H9 (cell line): ENCODE measurements at regions not wholly inside any gene's neighbourhood (a gene's known extent, or its start where the extent isn't known, plus 50 kb on each side); places are given as distances from the start of the nearest gene placed in this dataset.

Experiments
- DNase-seq: peaks from one replicate; pipeline ENCODE4 v3.0.0-alpha.2; 2017
- H2AFZ ChIP-seq: one replicate; pipeline ENCODE4 v1.6.1; 2013; ENCODE audit warnings: mild to moderate bottlenecking, low read length, control low read depth, moderate library complexity
- H2AK5ac ChIP-seq: 2 replicates; pipeline ENCODE4 v1.6.1; 2013; ENCODE audit warnings: low read length, control low read depth, mixed read lengths; ENCODE audit not compliant: insufficient read length
- H2BK120ac ChIP-seq: one replicate; pipeline ENCODE4 v1.6.1; 2013; ENCODE audit warnings: low read depth, mild to moderate bottlenecking, low read length, control low read depth, inconsistent platforms; ENCODE audit not compliant: poor library complexity, severe bottlenecking
- H2BK12ac ChIP-seq: 2 replicates; pipeline ENCODE4 v1.6.1; 2013; ENCODE audit warnings: low read length, control low read depth, mixed read lengths, low read depth; ENCODE audit not compliant: insufficient read length
- H2BK15ac ChIP-seq: 2 replicates; pipeline ENCODE4 v1.6.1; 2013; ENCODE audit warnings: low read depth, low read length, control low read depth
- H2BK20ac ChIP-seq: one replicate; pipeline ENCODE4 v1.6.1; 2013; ENCODE audit warnings: low read depth, mild to moderate bottlenecking, low read length, control low read depth, inconsistent platforms; ENCODE audit not compliant: poor library complexity, severe bottlenecking
- H2BK5ac ChIP-seq: 2 replicates; pipeline ENCODE4 v1.6.1; 2013; ENCODE audit warnings: low read length, control low read depth, mixed read lengths; ENCODE audit not compliant: insufficient read length
- H3K14ac ChIP-seq: 2 replicates; pipeline ENCODE4 v1.6.1; 2013; ENCODE audit warnings: low read length, control low read depth; ENCODE audit not compliant: insufficient read depth
- H3K18ac ChIP-seq: 2 replicates; pipeline ENCODE4 v1.6.1; 2013; ENCODE audit warnings: low read depth, mild to moderate bottlenecking, mixed read lengths, low read length, control low read depth; ENCODE audit not compliant: insufficient read length
- H3K23ac ChIP-seq: 2 replicates; pipeline ENCODE4 v1.6.1; 2013; ENCODE audit warnings: low read length, control low read depth, mixed read lengths, low read depth; ENCODE audit not compliant: insufficient read length
- H3K23me2 ChIP-seq: 2 replicates; pipeline ENCODE4 v1.6.1; 2013; ENCODE audit warnings: low read depth, mild to moderate bottlenecking, mixed read lengths, low read length, control low read depth; ENCODE audit not compliant: insufficient read length, poor library complexity, severe bottlenecking
- H3K27ac ChIP-seq: 2 replicates; pipeline ENCODE4 v1.5.1; 2013; ENCODE audit warnings: low read length, control low read depth, mixed read lengths, low read depth; ENCODE audit not compliant: insufficient read length
- H3K27me3 ChIP-seq: 2 replicates; pipeline ENCODE4 v1.6.1; 2013; ENCODE audit warnings: low read length, control low read depth, inconsistent platforms; ENCODE audit not compliant: insufficient read depth
- H3K4ac ChIP-seq: 2 replicates; pipeline ENCODE4 v1.6.1; 2013; ENCODE audit warnings: low read depth, mild to moderate bottlenecking, control low read depth, inconsistent platforms, low read length, moderate library complexity
- H3K4me1 ChIP-seq: 2 replicates; pipeline ENCODE4 v1.6.1; 2013; ENCODE audit warnings: low read length, control low read depth, inconsistent platforms; ENCODE audit not compliant: insufficient read depth
- H3K4me2 ChIP-seq: 2 replicates; pipeline ENCODE4 v1.6.1; 2013; ENCODE audit warnings: low read length, control low read depth, mixed read lengths; ENCODE audit not compliant: insufficient read length, insufficient read depth
- H3K56ac ChIP-seq: 2 replicates; pipeline ENCODE4 v1.6.1; 2013; ENCODE audit warnings: low read depth, mild to moderate bottlenecking, mixed read lengths, low read length, control low read depth; ENCODE audit not compliant: insufficient read length
- H3K79me1 ChIP-seq: 2 replicates; pipeline ENCODE4 v1.6.1; 2013; ENCODE audit warnings: low read depth, mild to moderate bottlenecking, moderate library complexity, low read length, control low read depth, inconsistent platforms; ENCODE audit not compliant: insufficient read depth, poor library complexity, severe bottlenecking
- H3K79me2 ChIP-seq: 2 replicates; pipeline ENCODE4 v1.6.1; 2013; ENCODE audit warnings: low read length, control low read depth, inconsistent platforms; ENCODE audit not compliant: insufficient read depth
- H3K9ac ChIP-seq: 2 replicates; pipeline ENCODE4 v1.6.1; 2013; ENCODE audit warnings: low read length, control low read depth, mixed read lengths; ENCODE audit not compliant: insufficient read length; ENCODE audit errors: extremely low read depth
- H3K9me3 ChIP-seq: one replicate; pipeline ENCODE4 v1.6.1; 2013; ENCODE audit warnings: low read depth, low read length, inconsistent platforms; ENCODE audit not compliant: control insufficient read depth
- H3T11ph ChIP-seq: one replicate; pipeline ENCODE4 v1.6.1; 2013; ENCODE audit warnings: mild to moderate bottlenecking, low read length, control low read depth, inconsistent platforms
- H4K20me1 ChIP-seq: one replicate; pipeline ENCODE4 v1.6.1; 2013; ENCODE audit not compliant: control insufficient read depth, insufficient read length, insufficient read depth
- H4K5ac ChIP-seq: 2 replicates; pipeline ENCODE4 v1.6.1; 2013; ENCODE audit warnings: low read depth, mild to moderate bottlenecking, mixed read lengths, low read length, control low read depth; ENCODE audit not compliant: insufficient read length
- H4K8ac ChIP-seq: replicated peaks from 2 replicates; pipeline ENCODE4 v1.6.1; 2013; ENCODE audit warnings: low read length, control low read depth, mixed read lengths, low read depth; ENCODE audit not compliant: insufficient read length
- H4K91ac ChIP-seq: 2 replicates; pipeline ENCODE4 v1.6.1; 2013; ENCODE audit warnings: low read depth, mild to moderate bottlenecking, moderate library complexity, mixed read lengths, low read length, control low read depth; ENCODE audit not compliant: insufficient read length
- H3K27ac Mint-ChIP-seq, 3 experiments: 2 replicates in 2 of 3; 3 replicates in 1 of 3; pipeline ENCODE4 v1.8.0; 2020 to 2021; ENCODE audit warnings: mixed read lengths in 3 of 3, mild to moderate bottlenecking in 1 of 3, moderate library complexity in 1 of 3
- H3K27me3 Mint-ChIP-seq: 2 replicates; pipeline ENCODE4 v1.8.0; 2021; ENCODE audit warnings: low read depth, mild to moderate bottlenecking, moderate library complexity, mixed read lengths
- H3K36me3 Mint-ChIP-seq, 3 experiments: 2 replicates in 2 of 3; 3 replicates in 1 of 3; pipeline ENCODE4 v1.8.0; 2020 to 2021; ENCODE audit warnings: low read depth in 3 of 3, mixed read lengths in 3 of 3; ENCODE audit not compliant: insufficient read depth in 1 of 3
- H3K4me1 Mint-ChIP-seq, 2 experiments: 2 replicates each; pipeline ENCODE4 v1.8.0; 2020; ENCODE audit warnings: mixed read lengths in 2 of 2
- H3K4me3 Mint-ChIP-seq, 2 experiments: 2 replicates in 1 of 2; 3 replicates in 1 of 2; pipeline ENCODE4 v1.8.0; 2020 to 2021; ENCODE audit warnings: mild to moderate bottlenecking in 2 of 2, mixed read lengths in 2 of 2, moderate library complexity in 1 of 2
- H3K9me3 Mint-ChIP-seq, 2 experiments: 2 replicates in 1 of 2; 3 replicates in 1 of 2; pipeline ENCODE4 v1.8.0; 2020; ENCODE audit warnings: mild to moderate bottlenecking in 2 of 2, mixed read lengths in 2 of 2, moderate library complexity in 1 of 2
- WGBS: extraction: QIAGEN DNeasy Blood & Tissue Kit; methylation state at CpG from one replicate; pipeline ENCODE4 v1.1.7; 2013; ENCODE audit warnings: missing lambda C conversion rate, low lambda C conversion rate, mixed read lengths; ENCODE audit not compliant: insufficient read length; ENCODE audit errors: extremely low coverage; 5-methylcytosine and 5-hydroxymethylcytosine counted together
- TF ChIP-seq, protein P1 (sequence below): fragments of 200-600 bp; sonication (generic); conservative IDR thresholded peaks from 3 replicates; pipeline ENCODE4 v1.8.0; 2021; ENCODE audit warnings: antibody characterized with exemption, mild to moderate bottlenecking

DNA sequence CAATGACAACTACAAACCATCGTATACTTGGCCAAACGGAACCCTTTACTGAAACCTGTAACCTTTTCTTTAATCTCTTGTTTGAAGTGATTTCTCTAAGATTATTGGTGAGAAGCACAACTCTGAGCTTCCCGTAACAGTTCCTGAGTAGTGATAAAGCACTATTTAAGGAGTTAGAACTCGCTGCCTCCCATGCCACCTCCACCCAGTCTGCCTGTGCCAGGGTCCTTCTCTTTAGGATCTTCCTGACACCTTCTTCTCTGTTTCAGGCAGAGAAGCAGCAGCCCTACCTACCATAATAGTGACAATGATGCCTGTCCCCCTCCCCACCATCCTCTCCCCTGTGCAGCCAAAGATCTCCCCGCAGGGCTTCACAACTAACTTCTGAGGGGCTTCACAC is 330.6 kb downstream of the ZSWIM6 start:
- Mint-ChIP-seq H3K4me1 (peaks cover 18 to 19% of the 10 kb centered on the region in 2 experiments), H3K9me3 (no peaks in the 10 kb centered on the region), H3K36me3 (no peaks in the 10 kb centered on the region), H3K27ac (no peak overlapping the region), H3K4me3 (no peak overlapping the region), H3K27me3 (peaks cover 15% of the 10 kb centered on the region)
- no peak overlapping the region for H3K14ac ChIP-seq
- no peak overlapping the region for H3K23ac ChIP-seq
- no peaks in the 10 kb centered on the region for H3K79me1 ChIP-seq
- H2BK120ac ChIP-seq, result no peak overlapping the region
- no peak overlapping the region for H2BK12ac ChIP-seq
- no peak overlapping the region for H3K56ac ChIP-seq
- no peak overlapping the region for H4K8ac ChIP-seq
- no peak overlapping the region for H3K27ac ChIP-seq
- H3K27me3 ChIP-seq, result no peaks in the 10 kb centered on the region; the same call in 1 of the 2 replicates
- no peak overlapping the region for H3K4me2 ChIP-seq
- H3K4me1 ChIP-seq, result no peaks in the 10 kb centered on the region; the same call in 1 of the 2 replicates
- H2BK15ac ChIP-seq, result no peak overlapping the region
- TF ChIP-seq, protein P1, sequence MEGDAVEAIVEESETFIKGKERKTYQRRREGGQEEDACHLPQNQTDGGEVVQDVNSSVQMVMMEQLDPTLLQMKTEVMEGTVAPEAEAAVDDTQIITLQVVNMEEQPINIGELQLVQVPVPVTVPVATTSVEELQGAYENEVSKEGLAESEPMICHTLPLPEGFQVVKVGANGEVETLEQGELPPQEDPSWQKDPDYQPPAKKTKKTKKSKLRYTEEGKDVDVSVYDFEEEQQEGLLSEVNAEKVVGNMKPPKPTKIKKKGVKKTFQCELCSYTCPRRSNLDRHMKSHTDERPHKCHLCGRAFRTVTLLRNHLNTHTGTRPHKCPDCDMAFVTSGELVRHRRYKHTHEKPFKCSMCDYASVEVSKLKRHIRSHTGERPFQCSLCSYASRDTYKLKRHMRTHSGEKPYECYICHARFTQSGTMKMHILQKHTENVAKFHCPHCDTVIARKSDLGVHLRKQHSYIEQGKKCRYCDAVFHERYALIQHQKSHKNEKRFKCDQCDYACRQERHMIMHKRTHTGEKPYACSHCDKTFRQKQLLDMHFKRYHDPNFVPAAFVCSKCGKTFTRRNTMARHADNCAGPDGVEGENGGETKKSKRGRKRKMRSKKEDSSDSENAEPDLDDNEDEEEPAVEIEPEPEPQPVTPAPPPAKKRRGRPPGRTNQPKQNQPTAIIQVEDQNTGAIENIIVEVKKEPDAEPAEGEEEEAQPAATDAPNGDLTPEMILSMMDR, result no peak
- H4K20me1 ChIP-seq, result no peaks in the 10 kb centered on the region
- H2AFZ ChIP-seq, result no peak overlapping the region
- H3K23me2 ChIP-seq, result no peaks in the 10 kb centered on the region
- no CpG with 5 or more reads among the region's 5 CpGs for WGBS
- no peak overlapping the region for H2AK5ac ChIP-seq
- no peak overlapping the region for H4K5ac ChIP-seq
- no peak overlapping the region for H4K91ac ChIP-seq
- no peak overlapping the region for H3K9ac ChIP-seq
- no peak for DNase-seq
- H3K79me2 ChIP-seq, result no peaks in the 10 kb centered on the region
- H3K9me3 ChIP-seq, result no peaks in the 10 kb centered on the region
- H3K4ac ChIP-seq, result no peak overlapping the region
- no peak overlapping the region for H3K18ac ChIP-seq
- no peak overlapping the region for H3T11ph ChIP-seq
- H2BK5ac ChIP-seq, result no peak overlapping the region
- H2BK20ac ChIP-seq, result no peak overlapping the region
